PC-3 (cell line): ENCODE measurements at regions not wholly inside any gene's neighbourhood (a gene's known extent, or its start where the extent isn't known, plus 50 kb on each side); places are given as distances from the start of the nearest gene placed in this dataset.

ENCODE experiments used
- ATAC-seq: fragments of 200-7000 bp; cut with Tn5 transposase; 2 replicates; pipeline ENCODE4 v1.9.1; 2020; ENCODE audit warnings: mild to moderate bottlenecking, moderate library complexity
- BruUV-seq: library from RNA; stranded (reverse); fragments of 400-500 nt; replicated peaks from 2 replicates; lab custom pipeline; 2021; lab: Mats Ljungman, UMichigan
- CTCF ChIA-PET: fragments of 300-600 bp; sonication (Branson Sonifier 250); formaldehyde crosslinking; loops from one replicate; lab custom pipeline; 2022; ENCODE audit warnings: antibody characterized with exemption; lab: Charles Lee
- POLR2A ChIA-PET: fragments of 300-600 bp; sonication (Branson Sonifier 250); formaldehyde crosslinking; loops from one replicate; lab custom pipeline; 2022; ENCODE audit warnings: antibody characterized with exemption; ENCODE audit not compliant: unreplicated experiment; lab: Charles Lee
- DNase-seq: peaks from one replicate; pipeline ENCODE4 v3.0.0-alpha.2; 2015
- H2AFZ ChIP-seq: fragments of 300-600 bp; sonication (generic); 2 replicates; pipeline ENCODE4 v1.6.0; 2016; ENCODE audit warnings: antibody characterized with exemption, low read length
- H3F3A ChIP-seq: fragments of 300-600 bp; sonication (generic); one replicate; pipeline ENCODE4 v1.6.0; 2017; ENCODE audit warnings: antibody characterized with exemption, low read length, control low read depth, mild to moderate bottlenecking; ENCODE audit not compliant: unreplicated experiment
- H3K27ac ChIP-seq: fragments of 300-600 bp; sonication (generic); 2 replicates; pipeline ENCODE4 v1.5.1; 2016; ENCODE audit warnings: mild to moderate bottlenecking, low read length
- H3K27me3 ChIP-seq: fragments of 300-600 bp; sonication (generic); 2 replicates; pipeline ENCODE4 v1.6.1; 2016; ENCODE audit warnings: low read length, mixed read lengths
- H3K36me3 ChIP-seq: fragments of 300-600 bp; sonication (generic); 2 replicates; pipeline ENCODE4 v1.6.1; 2016; ENCODE audit warnings: low read depth, mixed run types, low read length, mixed read lengths
- H3K4me1 ChIP-seq: fragments of 300-600 bp; sonication (generic); 2 replicates; pipeline ENCODE4 v1.5.1; 2016; ENCODE audit warnings: low read length; ENCODE audit not compliant: insufficient read depth
- H3K4me2 ChIP-seq: fragments of 300-600 bp; sonication (generic); 2 replicates; pipeline ENCODE4 v1.6.0; 2016; ENCODE audit warnings: low read length
- H3K4me3 ChIP-seq: fragments of 300-600 bp; sonication (generic); 2 replicates; pipeline ENCODE4 v1.5.1; 2016; ENCODE audit warnings: mild to moderate bottlenecking, low read length, mixed read lengths
- H3K79me2 ChIP-seq: fragments of 300-600 bp; sonication (generic); 2 replicates; pipeline ENCODE4 v1.6.1; 2017; ENCODE audit warnings: low read length, mixed read lengths
- H3K9ac ChIP-seq: fragments of 300-600 bp; sonication (generic); 2 replicates; pipeline ENCODE4 v1.6.0; 2016; ENCODE audit warnings: mild to moderate bottlenecking, low read length
- H3K9me2 ChIP-seq: fragments of 300-600 bp; sonication (generic); replicated peaks from 2 replicates; pipeline ENCODE4 v1.6.1; 2016; ENCODE audit warnings: mixed run types, low read length, mixed read lengths
- H3K9me3 ChIP-seq: fragments of 300-600 bp; sonication (generic); 2 replicates; pipeline ENCODE4 v1.6.1; 2016; ENCODE audit warnings: low read length, mixed read lengths
- H4K20me1 ChIP-seq: fragments of 300-600 bp; sonication (generic); 2 replicates; pipeline ENCODE4 v1.6.1; 2016; ENCODE audit warnings: low read length, mixed read lengths
- CTCF ChIP-seq: fragments of 300-600 bp; sonication (generic); conservative IDR thresholded peaks from 2 replicates; pipeline ENCODE4 v1.5.1; 2017; ENCODE audit warnings: antibody characterized with exemption, low read depth, mild to moderate bottlenecking, low read length
- EZH2 ChIP-seq: fragments of 300-600 bp; sonication (generic); IDR thresholded peaks from one replicate; pipeline ENCODE4 v1.6.1; 2017; ENCODE audit warnings: antibody characterized with exemption, mild to moderate bottlenecking, low read length; ENCODE audit not compliant: unreplicated experiment
- EZH2phosphoT487 ChIP-seq: fragments of 300-600 bp; sonication (generic); IDR thresholded peaks from 2 replicates; pipeline ENCODE4 v1.6.1; 2018; ENCODE audit warnings: mild to moderate bottlenecking, antibody characterized with exemption, low read length, borderline replicate concordance
- intact Hi-C: fragments of 100-400 bp; cut with micrococcal nuclease; formaldehyde crosslinking; loops from 2 replicates; pipeline ENCODE4 v1.9.0; 2023

- no peak overlapping the region for H3K4me2 ChIP-seq
- no peak for TF ChIP-seq CTCF
- TF ChIP-seq EZH2: no peak
- TF ChIP-seq EZH2phosphoT487: no peak
- H3K4me3 ChIP-seq: no peak overlapping the region
- no peaks in the 10 kb centered on the region for H3K9me2 ChIP-seq
- no peaks in the 10 kb centered on the region for H3K79me2 ChIP-seq
- ATAC-seq: peak; percentile 33
- H3K27ac ChIP-seq: no peak overlapping the region
- H3K4me1 ChIP-seq: no peaks in the 10 kb centered on the region
- CTCF ChIA-PET: no interaction called here
- intact Hi-C loops: no loop called here
- peak; percentile 2 for DNase-seq
- no TSS peak for BruUV-seq
- no peak overlapping the region for H3K9ac ChIP-seq
- POLR2A ChIA-PET: no interaction called here
- H3K27me3 ChIP-seq: no peaks in the 10 kb centered on the region
- H4K20me1 ChIP-seq: no peaks in the 10 kb centered on the region
- no peaks in the 10 kb centered on the region for H3K36me3 ChIP-seq
- no peaks in the 10 kb centered on the region for H3K9me3 ChIP-seq
- no peaks in the 10 kb centered on the region for H3F3A ChIP-seq
- no peak overlapping the region for H2AFZ ChIP-seq
Measured at GRCh38 chr4:28313729-28314713, 1453.4 kb downstream of the STIM2 start.

GRCh38 chr4:28317221-28317620 lies 1456.6 kb downstream of the STIM2 start:
- no peaks in the 10 kb centered on the region for H4K20me1 ChIP-seq
- H3K9me3 ChIP-seq: no peaks in the 10 kb centered on the region
- intact Hi-C loops: no loop called here
- no peak for TF ChIP-seq EZH2
- TF ChIP-seq EZH2phosphoT487: no peak
- no peak for TF ChIP-seq CTCF
- no peaks in the 10 kb centered on the region for H3K27me3 ChIP-seq
- no TSS peak for BruUV-seq
- H3K4me1 ChIP-seq: no peaks in the 10 kb centered on the region
- H2AFZ ChIP-seq: no peak overlapping the region
- no peaks in the 10 kb centered on the region for H3K79me2 ChIP-seq
- ATAC-seq (no peak), DNase-seq (no peak)
- ChIA-PET POLR2A (no interaction called here), CTCF (no interaction called here)
- no peak overlapping the region for H3K27ac ChIP-seq
- H3K36me3 ChIP-seq: no peaks in the 10 kb centered on the region
- H3F3A ChIP-seq: no peaks in the 10 kb centered on the region
- H3K4me2 ChIP-seq: no peak overlapping the region
- H3K4me3 ChIP-seq: no peak overlapping the region
- no peak overlapping the region for H3K9ac ChIP-seq
- no peaks in the 10 kb centered on the region for H3K9me2 ChIP-seq

GRCh38 chr4:28334249-28334648 lies 1473.6 kb downstream of the STIM2 start:
- Histone ChIP-seq H3K9ac (no peak overlapping the region), H3K4me1 (no peaks in the 10 kb centered on the region), H4K20me1 (no peaks in the 10 kb centered on the region), H3F3A (no peaks in the 10 kb centered on the region), H3K4me2 (no peak overlapping the region), H3K27me3 (no peaks in the 10 kb centered on the region), H3K27ac (no peak overlapping the region), H3K36me3 (no peaks in the 10 kb centered on the region), H3K79me2 (no peaks in the 10 kb centered on the region), H2AFZ (no peak overlapping the region), H3K9me2 (no peaks in the 10 kb centered on the region), H3K9me3 (no peaks in the 10 kb centered on the region), H3K4me3 (no peak overlapping the region)
- BruUV-seq: no TSS peak
- no peak for TF ChIP-seq CTCF
- no peak for TF ChIP-seq EZH2
- TF ChIP-seq EZH2phosphoT487: no peak
- ATAC-seq (no peak), DNase-seq (no peak)
- intact Hi-C loops: no loop called here
- CTCF ChIA-PET: no interaction called here
- POLR2A ChIA-PET: no interaction called here
